ENCODE measurements at regions not wholly inside any gene's neighbourhood (a gene's known extent, or its start where the extent isn't known, plus 50 kb on each side); places are given as distances from the start of the nearest gene placed in this dataset.

DNA sequence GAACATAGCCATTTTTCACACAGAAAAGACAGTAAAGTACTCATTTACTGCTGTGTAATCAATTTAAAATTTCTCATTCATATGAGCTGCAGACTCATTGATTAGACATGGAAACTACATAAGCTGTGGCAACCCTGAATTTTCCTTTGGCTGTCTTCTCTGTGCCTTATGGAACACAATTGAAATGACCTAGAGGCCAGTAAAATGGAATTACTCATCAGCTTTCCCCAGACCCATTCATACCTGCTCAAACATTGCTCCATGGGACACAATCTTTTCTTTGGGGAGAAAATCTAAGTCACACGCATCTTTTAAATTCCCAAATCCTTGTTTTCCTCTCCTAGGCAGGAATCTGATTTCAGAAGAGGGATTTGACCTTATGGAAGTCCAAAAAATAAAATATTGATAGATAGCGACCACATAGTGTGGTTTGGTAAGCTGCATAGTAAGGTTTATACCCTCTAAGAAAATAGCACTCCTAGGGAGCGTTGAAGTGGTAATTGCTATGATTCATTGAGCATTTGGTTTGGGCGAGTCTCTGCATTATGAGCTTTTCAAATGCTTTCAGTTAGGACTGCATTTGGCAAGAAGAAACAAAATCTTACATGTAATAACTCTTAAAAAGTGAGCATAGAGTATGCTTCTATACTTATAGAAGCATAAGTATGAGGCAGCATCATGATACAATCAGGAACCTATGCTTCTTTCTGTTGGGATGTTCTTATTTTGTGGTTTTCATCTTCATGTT lies 243.4 kb upstream of the GADL1 start:
- no peak for TF ChIP-seq CTCF (IDR thresholded peaks at IDR 0.05; ENCODE audit: low read depth, low read length, missing control alignments)
- DNase-seq (ENCODE audit: low read depth) = no peak
- H3K4me3 ChIP-seq (ENCODE audit: low read depth, low read length) = no peak overlapping the region

DNA sequence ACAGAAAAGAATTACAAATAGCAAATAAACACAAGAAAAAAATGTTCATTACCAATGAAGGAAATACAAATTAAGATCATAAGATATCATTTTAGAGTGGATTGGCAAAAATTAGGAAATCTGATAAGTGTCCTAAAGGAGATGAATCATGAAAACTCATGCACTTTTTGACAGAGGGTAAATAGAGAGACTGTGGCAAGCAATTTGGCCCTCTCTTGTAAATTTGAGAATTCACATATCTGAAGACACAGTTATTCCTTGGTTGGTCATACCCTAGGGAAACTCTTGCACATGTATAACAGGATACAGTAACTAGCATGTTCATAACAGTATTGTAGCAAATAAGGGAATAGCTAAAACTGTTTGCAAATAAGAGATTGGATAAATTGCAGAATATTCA lies 246.0 kb upstream of the GADL1 start:
- TF ChIP-seq CTCF (IDR thresholded peaks at IDR 0.05; ENCODE audit: low read depth, low read length, missing control alignments) = no peak
- no peak for DNase-seq (ENCODE audit: low read depth)

DNA sequence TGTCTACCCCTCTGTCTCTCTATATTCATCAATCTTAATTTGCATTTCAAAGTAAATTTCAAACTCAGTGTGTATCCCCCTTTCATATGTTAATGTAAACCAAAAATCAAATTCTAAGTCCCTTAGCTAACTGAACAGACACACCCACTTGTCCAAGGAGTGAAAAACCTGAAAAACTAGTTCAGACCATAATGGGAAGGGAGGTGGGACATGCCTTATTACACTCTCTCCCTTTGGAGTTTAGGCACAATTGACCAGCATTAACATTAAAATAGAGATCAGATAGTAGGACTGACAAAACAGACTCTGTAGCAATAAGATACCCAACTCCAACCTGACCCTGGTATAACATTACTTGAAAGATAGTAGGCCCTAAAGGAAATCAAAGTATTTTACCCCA lies 247.7 kb upstream of the GADL1 start:
- no peak for TF ChIP-seq CTCF (IDR thresholded peaks at IDR 0.05; ENCODE audit: low read depth, low read length, missing control alignments)
- DNase-seq (ENCODE audit: low read depth) = no peak
- H3K4me3 ChIP-seq (ENCODE audit: low read depth, low read length) = no peak overlapping the region

More for the DNA sequence above, 246.0 kb upstream of the GADL1 start:
- H3K4me3 ChIP-seq (ENCODE audit: low read depth, low read length) = no peak overlapping the region

DNA sequence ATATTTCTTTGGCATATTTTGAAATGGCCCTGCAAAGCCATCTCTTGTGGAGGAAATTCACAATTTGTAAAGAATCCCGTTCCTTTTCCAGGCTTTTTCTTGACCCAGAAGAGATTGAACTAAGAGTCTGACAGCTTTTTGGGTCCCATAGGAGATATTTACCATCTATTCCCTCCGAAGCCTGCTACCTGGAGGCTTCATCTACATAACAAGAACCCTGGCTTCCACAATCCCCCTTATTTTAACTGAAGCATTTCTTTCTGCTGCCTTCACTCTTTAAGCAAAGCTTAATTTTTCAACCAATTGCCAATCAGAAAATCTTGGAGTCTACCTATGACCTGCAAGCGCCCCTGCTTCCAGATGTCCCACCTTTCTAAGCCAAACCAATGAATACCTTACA lies 248.1 kb upstream of the GADL1 start:
- H3K4me3 ChIP-seq (ENCODE audit: low read depth, low read length) = no peak overlapping the region
- no peak for TF ChIP-seq CTCF (IDR thresholded peaks at IDR 0.05; ENCODE audit: low read depth, low read length, missing control alignments)
- no peak for DNase-seq (ENCODE audit: low read depth)

DNA sequence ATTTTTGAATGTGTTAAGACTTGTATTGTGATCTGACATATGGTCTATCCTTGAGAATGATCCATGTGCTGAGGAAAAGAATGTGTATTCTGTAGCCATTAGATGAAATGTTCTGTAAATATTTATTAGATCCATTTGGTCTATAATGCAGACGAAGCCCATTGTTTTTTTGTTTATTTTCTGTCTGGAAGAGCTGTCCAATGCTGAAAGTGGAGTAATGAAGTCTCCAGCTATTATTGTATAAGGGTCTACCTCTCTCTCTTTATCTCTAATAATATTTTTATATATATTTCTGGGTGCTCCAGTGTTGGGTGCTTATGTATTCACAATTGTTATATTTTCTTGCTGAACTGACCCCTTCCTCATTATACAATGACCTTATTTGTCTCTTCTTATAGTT lies 250.6 kb upstream of the GADL1 start:
- no peak for TF ChIP-seq CTCF (IDR thresholded peaks at IDR 0.05; ENCODE audit: low read depth, low read length, missing control alignments)
- H3K4me3 ChIP-seq (ENCODE audit: low read depth, low read length) = no peak overlapping the region
- no peak for DNase-seq (ENCODE audit: low read depth)

DNA sequence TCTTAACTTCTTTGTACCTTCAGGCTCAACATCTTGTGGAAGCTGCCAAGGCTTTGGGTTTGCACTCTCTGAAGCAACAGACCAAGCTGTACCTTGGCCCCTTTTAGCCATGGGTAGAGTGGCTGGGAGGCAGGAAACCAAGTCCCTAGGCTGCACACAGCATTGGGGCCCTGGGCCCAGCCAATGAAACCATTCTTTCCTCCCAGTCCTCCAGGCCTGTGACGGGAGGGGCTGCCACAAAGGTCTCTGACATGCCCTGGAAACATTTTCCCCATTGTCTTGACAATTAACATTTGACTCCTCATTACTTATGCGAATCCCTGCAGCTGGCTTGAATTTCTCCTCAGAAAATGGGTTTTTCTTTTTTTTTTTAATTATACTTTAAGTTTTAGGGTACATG lies 253.1 kb upstream of the GADL1 start:
- no peak for TF ChIP-seq CTCF (IDR thresholded peaks at IDR 0.05; ENCODE audit: low read depth, low read length, missing control alignments)
- no peak overlapping the region for H3K4me3 ChIP-seq (ENCODE audit: low read depth, low read length)
- DNase-seq (ENCODE audit: low read depth) = no peak

GRCh38 chr3:31157047-31157694 lies 262.7 kb upstream of the GADL1 start:
- DNase-seq (ENCODE audit: low read depth) = no peak

More at GRCh38 chr3:31157047-31157694, 262.7 kb upstream of the GADL1 start:
- no peak overlapping the region for H3K4me3 ChIP-seq (ENCODE audit: low read depth, low read length)
- no peak for TF ChIP-seq CTCF (IDR thresholded peaks at IDR 0.05; ENCODE audit: low read depth, low read length, missing control alignments)

All from GM12864 (cell line).